Osteoblast (primary cell): ENCODE measurements at regions not wholly inside any gene's neighbourhood (a gene's known extent, or its start where the extent isn't known, plus 50 kb on each side); places are given as distances from the start of the nearest gene placed in this dataset.

Experiments used
- DNase-seq: peaks from one replicate; pipeline ENCODE4 v3.0.0; 2011; ENCODE audit warnings: low spot score, mixed read lengths; ENCODE audit not compliant: insufficient read length; ENCODE audit errors: missing footprints
- H2AFZ ChIP-seq: 2 replicates; pipeline ENCODE4 v1.6.0; 2011; ENCODE audit warnings: mild to moderate bottlenecking, low read length
- H3K27ac ChIP-seq: 2 replicates; pipeline ENCODE4 v1.5.1; 2011; ENCODE audit warnings: mild to moderate bottlenecking, low read depth, low read length, moderate library complexity
- H3K27me3 ChIP-seq: 2 replicates; pipeline ENCODE4 v1.6.0; 2012; ENCODE audit warnings: mild to moderate bottlenecking, control low read depth, inconsistent platforms, low read length, moderate library complexity; ENCODE audit not compliant: insufficient read depth
- H3K36me3 ChIP-seq: 2 replicates; pipeline ENCODE4 v1.5.1; 2011; ENCODE audit warnings: mild to moderate bottlenecking, low read length, control low read depth, moderate library complexity; ENCODE audit not compliant: insufficient read depth
- H3K4me1 ChIP-seq: 2 replicates; pipeline ENCODE4 v1.5.1; 2011; ENCODE audit warnings: mild to moderate bottlenecking, low read length, control low read depth, moderate library complexity; ENCODE audit not compliant: insufficient read depth
- H3K4me2 ChIP-seq: 2 replicates; pipeline ENCODE4 v1.6.0; 2011; ENCODE audit warnings: mild to moderate bottlenecking, low read length; ENCODE audit not compliant: insufficient read depth
- H3K4me3 ChIP-seq: fragments of 200-600 bp; sonication (generic); 3 replicates; pipeline ENCODE4 v1.5.1; 2012; ENCODE audit warnings: mild to moderate bottlenecking, low read length, inconsistent platforms; ENCODE audit not compliant: insufficient read depth
- H3K79me2 ChIP-seq: 2 replicates; pipeline ENCODE4 v1.6.0; 2012; ENCODE audit warnings: mild to moderate bottlenecking, low read length, control low read depth, inconsistent platforms; ENCODE audit not compliant: insufficient read depth
- H3K9me3 ChIP-seq: 2 replicates; pipeline ENCODE4 v1.5.1; 2011; ENCODE audit warnings: low read depth, low read length, control low read depth
- H4K20me1 ChIP-seq: 2 replicates; pipeline ENCODE4 v1.6.0; 2012; ENCODE audit warnings: mild to moderate bottlenecking, low read length, control low read depth; ENCODE audit not compliant: insufficient read depth
- CTCF ChIP-seq: IDR thresholded peaks from 2 replicates; pipeline ENCODE4 v1.5.1; 2011; ENCODE audit warnings: mild to moderate bottlenecking, low read depth, low read length, moderate library complexity; ENCODE audit errors: extremely low read depth

- Histone ChIP-seq H3K4me1 (no peaks in the 10 kb centered on the region), H3K36me3 (no peaks in the 10 kb centered on the region), H3K9me3 (no peaks in the 10 kb centered on the region), H3K4me2 (no peak overlapping the region), H3K4me3 (no peak overlapping the region), H3K79me2 (no peaks in the 10 kb centered on the region), H4K20me1 (no peaks in the 10 kb centered on the region), H3K27ac (no peak overlapping the region), H3K27me3 (peaks cover 35% of the 10 kb centered on the region), H2AFZ (no peak overlapping the region)
- no peak for TF ChIP-seq CTCF
- DNase-seq, result no peak
Observed at GRCh38 chr15:69587723-69588426, 135.3 kb downstream of the RPLP1 start.

GRCh38 chr15:69590201-69590710 is 137.6 kb downstream of the RPLP1 start:
- Histone ChIP-seq H4K20me1 (no peaks in the 10 kb centered on the region), H3K27ac (no peak overlapping the region), H3K4me2 (no peak overlapping the region), H3K9me3 (no peaks in the 10 kb centered on the region), H3K27me3 (peaks cover 36% of the 10 kb centered on the region), H3K79me2 (no peaks in the 10 kb centered on the region), H3K4me1 (peaks cover 9% of the 10 kb centered on the region), H3K36me3 (no peaks in the 10 kb centered on the region), H2AFZ (no peak overlapping the region), H3K4me3 (no peak overlapping the region)
- DNase-seq, result no peak
- no peak for TF ChIP-seq CTCF

- Histone ChIP-seq H3K79me2 (no peaks in the 10 kb centered on the region), H3K4me2 (no peak overlapping the region), H3K27ac (no peak overlapping the region), H3K4me3 (no peak overlapping the region), H2AFZ (no peak overlapping the region), H3K36me3 (no peaks in the 10 kb centered on the region), H4K20me1 (no peaks in the 10 kb centered on the region), H3K27me3 (peaks cover 38% of the 10 kb centered on the region), H3K9me3 (no peaks in the 10 kb centered on the region), H3K4me1 (peaks cover 13% of the 10 kb centered on the region)
- TF ChIP-seq CTCF, result no peak
- no peak for DNase-seq
Observed at GRCh38 chr15:69590932-69591524, 138.4 kb downstream of the RPLP1 start.

GRCh38 chr15:69591905-69592508 is 139.4 kb downstream of the RPLP1 start:
- H2AFZ ChIP-seq, result no peak overlapping the region
- no peak overlapping the region for H3K4me2 ChIP-seq
- H3K36me3 ChIP-seq, result no peaks in the 10 kb centered on the region
- H3K27me3 ChIP-seq, result peaks cover 38% of the 10 kb centered on the region
- no peaks in the 10 kb centered on the region for H3K79me2 ChIP-seq
- DNase-seq, result no peak
- H3K27ac ChIP-seq, result no peak overlapping the region
- no peaks in the 10 kb centered on the region for H3K9me3 ChIP-seq
- no peaks in the 10 kb centered on the region for H4K20me1 ChIP-seq
- no peak overlapping the region for H3K4me3 ChIP-seq
- TF ChIP-seq CTCF, result no peak
- H3K4me1 ChIP-seq, result peaks cover 13% of the 10 kb centered on the region
